SK-N-SH treated with all-trans-retinoic acid at 6 μM for 48 hours (cell line): ENCODE measurements at regions not wholly inside any gene's neighbourhood (a gene's known extent, or its start where the extent isn't known, plus 50 kb on each side); places are given as distances from the start of the nearest gene placed in this dataset.

Experiments used
- ATAC-seq: fragments of 200-7000 bp; cut with Tn5 transposase; 3 replicates; pipeline ENCODE4 v1.9.1; 2020; ENCODE audit warnings: mild to moderate bottlenecking, moderate library complexity
- ARNTL ChIP-seq: fragments of 450-650 bp; formaldehyde crosslinking; IDR thresholded peaks from 2 replicates; pipeline ENCODE4 v1.5.0; 2020; ENCODE audit warnings: low read depth, mild to moderate bottlenecking, moderate library complexity, borderline replicate concordance
- BACH2 ChIP-seq: fragments of 250-450 bp; sonication (Bioruptor Pico); IDR thresholded peaks from 2 replicates; pipeline ENCODE4 v1.9.0; 2021; ENCODE audit warnings: mild to moderate bottlenecking, borderline replicate concordance
- CREB5 ChIP-seq: fragments of 250-450 bp; sonication (Bioruptor Pico); IDR thresholded peaks from 2 replicates; pipeline ENCODE4 v1.5.1; 2020; ENCODE audit warnings: low read depth, mild to moderate bottlenecking, moderate library complexity
- CSDC2 ChIP-seq: fragments of 250-450 bp; sonication (Bioruptor Pico); IDR thresholded peaks from 2 replicates; pipeline ENCODE4 v1.5.0; 2020; ENCODE audit warnings: mild to moderate bottlenecking, moderate library complexity
- CSRNP3 ChIP-seq: fragments of 250-450 bp; sonication (Bioruptor Pico); IDR thresholded peaks from 2 replicates; pipeline ENCODE4 v1.5.1; 2021; ENCODE audit warnings: mild to moderate bottlenecking, moderate library complexity
- ESRRG ChIP-seq: fragments of 250-450 bp; sonication (Bioruptor Pico); IDR thresholded peaks from 2 replicates; pipeline ENCODE4 v1.6.1; 2021; ENCODE audit warnings: mild to moderate bottlenecking
- GLIS3 ChIP-seq: fragments of 250-450 bp; sonication (Bioruptor Pico); IDR thresholded peaks from 2 replicates; pipeline ENCODE4 v1.5.0; 2020; ENCODE audit warnings: mild to moderate bottlenecking, moderate library complexity
- ISL1 ChIP-seq: fragments of 250-450 bp; sonication (Bioruptor Pico); IDR thresholded peaks from 2 replicates; pipeline ENCODE4 v2.1.2; 2022; ENCODE audit warnings: mild to moderate bottlenecking, moderate library complexity
- OSR1 ChIP-seq: fragments of 250-450 bp; sonication (Bioruptor Pico); IDR thresholded peaks from 2 replicates; pipeline ENCODE4 v1.8.0; 2022; ENCODE audit warnings: moderate library complexity, mild to moderate bottlenecking, inconsistent platforms
- PATZ1 ChIP-seq: fragments of 250-450 bp; sonication (Bioruptor Pico); IDR thresholded peaks from 2 replicates; pipeline ENCODE4 v1.8.0; 2020; ENCODE audit warnings: mild to moderate bottlenecking, moderate library complexity, borderline replicate concordance
- POU6F1 ChIP-seq: fragments of 250-450 bp; sonication (Bioruptor Pico); IDR thresholded peaks from 2 replicates; pipeline ENCODE4 v1.8.0; 2021; ENCODE audit warnings: low read depth, mild to moderate bottlenecking, moderate library complexity, borderline replicate concordance
- PPARA ChIP-seq: fragments of 250-450 bp; sonication (Bioruptor Pico); IDR thresholded peaks from 2 replicates; pipeline ENCODE4 v1.5.0; 2020; ENCODE audit warnings: mild to moderate bottlenecking, borderline replicate concordance
- RARB ChIP-seq: fragments of 250-450 bp; sonication (Bioruptor Pico); IDR thresholded peaks from 2 replicates; pipeline ENCODE4 v1.8.0; 2021; ENCODE audit warnings: mild to moderate bottlenecking, moderate library complexity
- SNAI2 ChIP-seq: fragments of 250-450 bp; sonication (Bioruptor Pico); IDR thresholded peaks from 2 replicates; pipeline ENCODE4 v1.5.0; 2020; ENCODE audit warnings: mild to moderate bottlenecking, moderate library complexity
- TOX ChIP-seq: fragments of 250-450 bp; sonication (Bioruptor Pico); IDR thresholded peaks from 2 replicates; pipeline ENCODE4 v1.8.0; 2021; ENCODE audit warnings: mild to moderate bottlenecking, moderate library complexity, borderline replicate concordance
- TSHZ2 ChIP-seq: fragments of 250-450 bp; sonication (Bioruptor Pico); IDR thresholded peaks from 2 replicates; pipeline ENCODE4 v1.5.0; 2020; ENCODE audit warnings: mild to moderate bottlenecking, moderate library complexity
- ZC3H10 ChIP-seq: fragments of 250-450 bp; sonication (Bioruptor Pico); IDR thresholded peaks from 2 replicates; pipeline ENCODE4 v1.5.1; 2021; ENCODE audit warnings: mild to moderate bottlenecking, moderate library complexity
- ZFP3 ChIP-seq: fragments of 250-450 bp; sonication (Bioruptor Pico); IDR thresholded peaks from 2 replicates; pipeline ENCODE4 v1.5.0; 2020; ENCODE audit warnings: mild to moderate bottlenecking, moderate library complexity
- ZFP30 ChIP-seq: fragments of 450-650 bp; formaldehyde crosslinking; IDR thresholded peaks from 2 replicates; pipeline ENCODE4 v1.5.0; 2022; ENCODE audit warnings: mild to moderate bottlenecking, moderate library complexity
- ZNF70 ChIP-seq: fragments of 450-650 bp; formaldehyde crosslinking; IDR thresholded peaks from 2 replicates; pipeline ENCODE4 v1.5.0; 2020; ENCODE audit warnings: mild to moderate bottlenecking, moderate library complexity
- ZNF8 ChIP-seq: fragments of 450-650 bp; formaldehyde crosslinking; IDR thresholded peaks from 2 replicates; pipeline ENCODE4 v1.5.0; 2020; ENCODE audit warnings: mild to moderate bottlenecking, moderate library complexity

- TF ChIP-seq PPARA (CRISPR knock-in tag) (no peak), ZFP30 (no peak), TOX (CRISPR knock-in tag) (no peak)
Observed at GRCh38 chr2:184302506-184302905, 295.8 kb upstream of the ZNF804A start (continued).

- TF ChIP-seq ZNF70 (CRISPR knock-in tag) (no peak), CREB5 (CRISPR knock-in tag) (no peak), ESRRG (no peak), ARNTL (no peak)
- TF ChIP-seq, all 23 proteins: peak for 0
- no peak for ATAC-seq
Observed at GRCh38 chr2:184304006-184304405, 294.3 kb upstream of the ZNF804A start.

- no peak for ATAC-seq
- TF ChIP-seq RARB (CRISPR knock-in tag) (no peak), CSDC2 (CRISPR knock-in tag) (no peak), CSRNP3 (no peak), ISL1 (CRISPR knock-in tag) (no peak), PATZ1 (CRISPR knock-in tag) (no peak), CREB5 (CRISPR knock-in tag) (no peak), GLIS3 (CRISPR knock-in tag) (no peak)
Observed at GRCh38 chr2:184305105-184305504, 293.2 kb upstream of the ZNF804A start.

GRCh38 chr2:184308706-184309105 is 289.6 kb upstream of the ZNF804A start:
- ATAC-seq, result no peak
- TF ChIP-seq OSR1 (CRISPR knock-in tag) (no peak), SNAI2 (CRISPR knock-in tag) (no peak), TOX (CRISPR knock-in tag) (no peak), CSDC2 (CRISPR knock-in tag) (no peak)

GRCh38 chr2:184312970-184313369 is 285.4 kb upstream of the ZNF804A start:
- ATAC-seq, result no peak
- no peak for TF ChIP-seq OSR1 (CRISPR knock-in tag)
- TF ChIP-seq ZC3H10 (CRISPR knock-in tag), result no peak
- no peak for TF ChIP-seq ISL1 (CRISPR knock-in tag)
- TF ChIP-seq ESRRG, result no peak

- ATAC-seq, result no peak
- TF ChIP-seq ZC3H10 (CRISPR knock-in tag) (no peak), ARNTL (no peak), OSR1 (CRISPR knock-in tag) (no peak), ZFP3 (CRISPR knock-in tag) (no peak), ZNF8 (no peak), CREB5 (CRISPR knock-in tag) (no peak), TSHZ2 (CRISPR knock-in tag) (no peak), ESRRG (no peak), POU6F1 (CRISPR knock-in tag) (no peak), BACH2 (CRISPR knock-in tag) (no peak)
- TF ChIP-seq, all 23 proteins: peak for 0
Observed at GRCh38 chr2:184314829-184315228, 283.5 kb upstream of the ZNF804A start.
